Esophagus muscularis mucosa (tissue), 4 donors: ENCODE measurements at regions not wholly inside any gene's neighbourhood (a gene's known extent, or its start where the extent isn't known, plus 50 kb on each side); places are given as distances from the start of the nearest gene placed in this dataset.

Source experiments
- DNase-seq: peaks from one replicate; pipeline ENCODE4 v3.0.0-alpha.2; 2017; ENCODE audit errors: extremely low spot score
- H3K27ac ChIP-seq, 4 donors: fragments of 200-600 bp; sonication (generic); replicated peaks in 1 of 4; 1 replicate in 3 of 4; 2 replicates in 1 of 4; pipeline ENCODE4 v1.5.1; 2016 to 2019; ENCODE audit warnings: mild to moderate bottlenecking in 1 of 4
- H3K27me3 ChIP-seq, 4 donors: fragments of 200-600 bp; sonication (generic); one replicate each; pipeline versions ENCODE4 v1.5.1 to v1.6.0; 2016 to 2019
- H3K36me3 ChIP-seq, 4 donors: fragments of 200-600 bp; sonication (generic); one replicate each; pipeline ENCODE4 v1.5.1; 2016 to 2019
- H3K4me1 ChIP-seq, 4 donors: fragments of 200-600 bp; sonication (generic); one replicate each; pipeline ENCODE4 v1.5.1; 2016 to 2019
- H3K4me3 ChIP-seq, 4 donors: fragments of 200-600 bp; sonication (generic); 1 replicate in 2 of 4; 2 replicates in 2 of 4; pipeline ENCODE4 v1.5.1; 2016 to 2019; ENCODE audit warnings: mild to moderate bottlenecking in 4 of 4, moderate library complexity in 1 of 4
- H3K9me3 ChIP-seq, 4 donors: fragments of 200-600 bp; sonication (generic); 1 replicate in 3 of 4; 2 replicates in 1 of 4; pipeline ENCODE4 v1.5.1; 2016 to 2019
- CTCF ChIP-seq, 3 experiments: fragments of 200-600 bp in 2 of 3; fragments of 450-650 bp in 1 of 3; sonication (generic) in 2 of 3; IDR thresholded peaks; one replicate each; pipeline ENCODE4 v1.5.1; 2017 to 2019; ENCODE audit warnings: antibody characterized with exemption in 3 of 3, mild to moderate bottlenecking in 2 of 3, moderate library complexity in 1 of 3
- EP300 ChIP-seq: sonication (generic); formaldehyde crosslinking; IDR thresholded peaks from one replicate; pipeline ENCODE4 v1.6.1; 2017; ENCODE audit warnings: antibody characterized with exemption
- POLR2A ChIP-seq: fragments of 450-650 bp; IDR thresholded peaks from one replicate; pipeline ENCODE4 v1.6.1; 2017; ENCODE audit warnings: antibody characterized with exemption, moderate library complexity, mild to moderate bottlenecking, low read depth
- POLR2AphosphoS5 ChIP-seq, 2 donors: sonication (generic); formaldehyde crosslinking; IDR thresholded peaks; one replicate each; pipeline ENCODE4 v1.6.1; 2017; ENCODE audit warnings: antibody characterized with exemption in 2 of 2
- WGBS: methylation state at CpG from one replicate; pipeline ENCODE4 v1.1.5; 2018; 5-methylcytosine and 5-hydroxymethylcytosine counted together
- intact Hi-C: fragments of 100-400 bp; cut with DNase I; formaldehyde crosslinking; loops from one replicate; pipeline ENCODE4 v1.15.1; 2023

- no peaks in the 10 kb centered on the region for H3K9me3 ChIP-seq
- H3K36me3 ChIP-seq, result no peaks in the 10 kb centered on the region
- intact Hi-C loops, result no loop called here
- H3K27ac ChIP-seq, result no peak overlapping the region
- DNase-seq, result no peak
- 92% methylated on average over 4 of the region's 4 CpGs for WGBS
- peaks cover 7 to 12% (median 11%) of the 10 kb centered on the region in 4 donors for H3K4me1 ChIP-seq
- H3K27me3 ChIP-seq, result no peaks in the 10 kb centered on the region
- TF ChIP-seq CTCF (IDR thresholded peaks at IDR 0.05), result no peak
- no peak for TF ChIP-seq EP300
- TF ChIP-seq POLR2A, result no peak
- TF ChIP-seq POLR2AphosphoS5 (IDR thresholded peaks at IDR 0.05), result no peak
- no peak overlapping the region for H3K4me3 ChIP-seq
These were observed 199.2 kb upstream of the TNP1 start for GRCh38 chr2:217058791-217059755.

- Histone ChIP-seq H3K9me3 (no peaks in the 10 kb centered on the region), H3K4me3 (no peak overlapping the region), H3K27ac (no peak overlapping the region), H3K36me3 (no peaks in the 10 kb centered on the region), H3K27me3 (no peaks in the 10 kb centered on the region), H3K4me1 (peaks cover 3 to 23% (median 8%) of the 10 kb centered on the region in 4 donors)
- intact Hi-C loops, result no loop called here
- whole genome bisulfite sequencing, result 94% methylated on average over 3 of the region's 3 CpGs
- DNase-seq, result no peak
- TF ChIP-seq CTCF (IDR thresholded peaks at IDR 0.05) (no peak), POLR2AphosphoS5 (IDR thresholded peaks at IDR 0.05) (no peak), POLR2A (no peak)
These were observed 197.9 kb upstream of the TNP1 start for GRCh38 chr2:217057773-217058172.

GRCh38 chr2:217055624-217056023 is 195.8 kb upstream of the TNP1 start:
- H3K27ac ChIP-seq, result no peak overlapping the region
- 100% methylated on average over 1 of the region's 1 CpG for WGBS
- no peaks in the 10 kb centered on the region for H3K36me3 ChIP-seq
- no peaks in the 10 kb centered on the region for H3K9me3 ChIP-seq
- peaks cover 4 to 27% (median 7%) of the 10 kb centered on the region in 4 donors for H3K4me1 ChIP-seq
- no peaks in the 10 kb centered on the region for H3K27me3 ChIP-seq
- no peak for TF ChIP-seq EP300
- no peak for TF ChIP-seq POLR2A
- no peak for TF ChIP-seq POLR2AphosphoS5 (IDR thresholded peaks at IDR 0.05)
- no peak for DNase-seq
- H3K4me3 ChIP-seq, result no peak overlapping the region
- intact Hi-C loops, result no loop called here

GRCh38 chr2:217054791-217055190 is 194.9 kb upstream of the TNP1 start:
- Histone ChIP-seq H3K27ac (no peak overlapping the region), H3K9me3 (no peaks in the 10 kb centered on the region), H3K4me3 (no peak overlapping the region), H3K27me3 (no peaks in the 10 kb centered on the region), H3K4me1 (peaks cover 12 to 27% (median 15%) of the 10 kb centered on the region in 4 donors), H3K36me3 (no peaks in the 10 kb centered on the region)
- TF ChIP-seq EP300, result no peak
- no peak for TF ChIP-seq POLR2A
- no peak for TF ChIP-seq CTCF (IDR thresholded peaks at IDR 0.05)
- TF ChIP-seq POLR2AphosphoS5 (IDR thresholded peaks at IDR 0.05), result no peak
- intact Hi-C loops, result no loop called here
- WGBS, result 86% methylated on average over 4 of the region's 4 CpGs
- DNase-seq, result no peak

- intact Hi-C loops, result no loop called here
- WGBS, result 92% methylated on average over 2 of the region's 2 CpGs
- H3K4me1 ChIP-seq, result peaks cover 27 to 31% (median 30%) of the 10 kb centered on the region in 4 donors
These were observed 193.2 kb upstream of the TNP1 start for GRCh38 chr2:217052856-217053577.

More at GRCh38 chr2:217052856-217053577, 193.2 kb upstream of the TNP1 start:
- Histone ChIP-seq H3K27ac (no peak overlapping the region), H3K36me3 (no peaks in the 10 kb centered on the region), H3K27me3 (no peaks in the 10 kb centered on the region), H3K4me3 (no peak overlapping the region), H3K9me3 (no peaks in the 10 kb centered on the region)
- DNase-seq, result no peak
- TF ChIP-seq POLR2A (no peak), CTCF (IDR thresholded peaks at IDR 0.05) (no peak), POLR2AphosphoS5 (IDR thresholded peaks at IDR 0.05) (no peak), EP300 (no peak)
